ENCODE measurements at regions not wholly inside any gene's neighbourhood (a gene's known extent, or its start where the extent isn't known, plus 50 kb on each side); places are given as distances from the start of the nearest gene placed in this dataset.

GRCh38 chr13:90750021-90750420 lies 597.5 kb upstream of the MIR17HG start:
- Histone ChIP-seq H3K4me3 (no peak overlapping the region), H3K4me1 (no peaks in the 10 kb centered on the region), H3K36me3 (no peaks in the 10 kb centered on the region), H3K27me3 (no peaks in the 10 kb centered on the region), H3K9me3 (no peaks in the 10 kb centered on the region), H3K27ac (no peak overlapping the region)
- WGBS, 2 donors: 83 to 84% methylated on average over 4 of the region's 4 CpGs
- no peak for DNase-seq
- TF ChIP-seq CTCF (IDR thresholded peaks at IDR 0.05) (no peak), POLR2A (IDR thresholded peaks at IDR 0.05) (no peak)
- intact Hi-C loops (cut with DNase I): no loop called here

- Histone ChIP-seq H3K36me3 (no peaks in the 10 kb centered on the region), H3K4me1 (no peaks in the 10 kb centered on the region), H3K9me3 (no peaks in the 10 kb centered on the region), H3K27me3 (no peaks in the 10 kb centered on the region), H3K27ac (no peak overlapping the region), H3K4me3 (no peak overlapping the region)
- TF ChIP-seq CTCF (IDR thresholded peaks at IDR 0.05): no peak
- no peak for TF ChIP-seq POLR2A (IDR thresholded peaks at IDR 0.05)
- intact Hi-C loops (cut with DNase I): no loop called here
- 0 to 5% methylated on average over 1 of the region's 1 CpG for WGBS, 2 donors
- no peak for DNase-seq
These were observed 596.5 kb upstream of the MIR17HG start for GRCh38 chr13:90751026-90751425.

- no peaks in the 10 kb centered on the region for H3K4me1 ChIP-seq
- no peaks in the 10 kb centered on the region for H3K27me3 ChIP-seq
- TF ChIP-seq POLR2A (IDR thresholded peaks at IDR 0.05) (no peak), CTCF (IDR thresholded peaks at IDR 0.05) (no peak)
- DNase-seq: no peak
- WGBS, 2 donors: 46 to 51% methylated on average over 1 of the region's 1 CpG
- no peaks in the 10 kb centered on the region for H3K9me3 ChIP-seq
- intact Hi-C loops (cut with DNase I): no loop called here
- H3K36me3 ChIP-seq: no peaks in the 10 kb centered on the region
- H3K27ac ChIP-seq: no peak overlapping the region
- no peak overlapping the region for H3K4me3 ChIP-seq
These were observed 595.4 kb upstream of the MIR17HG start for GRCh38 chr13:90752070-90752469.

- H3K4me3 ChIP-seq: no peak overlapping the region
- H3K9me3 ChIP-seq: no peaks in the 10 kb centered on the region
- DNase-seq: no peak
- TF ChIP-seq CTCF (IDR thresholded peaks at IDR 0.05) (no peak), POLR2A (IDR thresholded peaks at IDR 0.05) (no peak)
- no peaks in the 10 kb centered on the region for H3K4me1 ChIP-seq
- intact Hi-C loops (cut with DNase I): no loop called here
- no peaks in the 10 kb centered on the region for H3K27me3 ChIP-seq
- H3K36me3 ChIP-seq: no peaks in the 10 kb centered on the region
- no peak overlapping the region for H3K27ac ChIP-seq
- 57 to 85% methylated on average over 2 of the region's 2 CpGs for whole genome bisulfite sequencing, 2 donors
These were observed 590.3 kb upstream of the MIR17HG start for GRCh38 chr13:90757127-90757680.

GRCh38 chr13:90760639-90761038 lies 586.8 kb upstream of the MIR17HG start:
- H3K27ac ChIP-seq: no peak overlapping the region
- intact Hi-C loops (cut with DNase I): no loop called here
- no peak overlapping the region for H3K4me3 ChIP-seq
- no peaks in the 10 kb centered on the region for H3K9me3 ChIP-seq
- no peaks in the 10 kb centered on the region for H3K36me3 ChIP-seq
- TF ChIP-seq POLR2A (IDR thresholded peaks at IDR 0.05) (no peak), CTCF (IDR thresholded peaks at IDR 0.05) (no peak)
- no peaks in the 10 kb centered on the region for H3K27me3 ChIP-seq
- WGBS, 2 donors: 48 to 60% methylated on average over 1 of the region's 1 CpG
- no peak for DNase-seq
- no peaks in the 10 kb centered on the region for H3K4me1 ChIP-seq

Data from esophagus squamous epithelium (tissue), 5 donors.